Prostate gland (tissue), 2 donors: ENCODE measurements at regions not wholly inside any gene's neighbourhood (a gene's known extent, or its start where the extent isn't known, plus 50 kb on each side); places are given as distances from the start of the nearest gene placed in this dataset.

Experiments used
- CTCF ChIP-seq, 4 experiments: fragments of 200-600 bp in 2 of 4; fragments of 450-650 bp in 2 of 4; sonication (generic) in 2 of 4; IDR thresholded peaks; 1 replicate in 3 of 4; 2 replicates in 1 of 4; pipeline ENCODE4 v1.5.1; 2016 to 2019; ENCODE audit warnings: antibody characterized with exemption in 4 of 4, mild to moderate bottlenecking in 2 of 4, moderate library complexity in 2 of 4
- POLR2A ChIP-seq: fragments of 450-650 bp; IDR thresholded peaks from one replicate; pipeline ENCODE4 v1.6.1; 2016; ENCODE audit warnings: antibody characterized with exemption, mild to moderate bottlenecking

DNA sequence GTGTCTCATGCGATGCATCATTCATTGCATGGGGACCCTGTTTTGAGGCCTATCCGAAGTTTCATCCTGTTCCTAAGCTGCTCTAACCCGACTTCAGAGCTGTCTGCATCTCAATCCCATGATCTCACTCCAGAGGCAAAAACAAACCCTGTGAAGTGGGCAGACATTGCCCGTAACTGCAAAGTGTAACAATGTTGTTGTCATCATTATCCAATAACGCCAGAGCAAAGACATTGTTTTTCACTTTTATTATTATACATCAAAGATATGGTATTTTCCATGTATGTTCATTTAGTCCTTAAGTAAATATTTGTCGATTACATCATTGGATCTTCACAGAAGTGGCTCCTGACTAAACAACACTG lies 246.7 kb downstream of the KLF6 start:
- TF ChIP-seq CTCF (IDR thresholded peaks at IDR 0.05) (no peak), POLR2A (no peak)
